Endothelial cell of umbilical vein (primary cell): ENCODE measurements at regions not wholly inside any gene's neighbourhood (a gene's known extent, or its start where the extent isn't known, plus 50 kb on each side); places are given as distances from the start of the nearest gene placed in this dataset.

ENCODE experiments used
- BruUV-seq: library from RNA; stranded (reverse); fragments of 400-500 nt; replicated peaks from 2 replicates; lab custom pipeline; 2021; lab: Mats Ljungman, UMichigan
- CTCF ChIA-PET: fragments of 300-600, 350-600 bp; sonication (Branson Sonifier 250); formaldehyde crosslinking; loops from one replicate; lab custom pipeline; 2021; ENCODE audit warnings: antibody characterized with exemption, inconsistent platforms; lab: Charles Lee
- POLR2A ChIA-PET: fragments of 300-600, 350-600 bp; sonication (Branson Sonifier 250); formaldehyde crosslinking; loops from one replicate; lab custom pipeline; 2021; ENCODE audit warnings: antibody characterized with exemption, inconsistent platforms; lab: Charles Lee
- DNase-seq: peaks from one replicate; pipeline ENCODE4 v3.0.0-alpha.2; 2011; ENCODE audit warnings: low read depth, low spot score
- FAIRE-seq: peaks from 2 replicates; lab custom pipeline; 2011; peaks lifted over from hg19 to GRCh38; lab: Jason Lieb, UNC
- H2AFZ ChIP-seq: 2 replicates; pipeline ENCODE4 v1.6.0; 2012; ENCODE audit warnings: low read depth, low read length, control low read depth, inconsistent platforms
- H3K27ac ChIP-seq: 2 replicates; pipeline ENCODE4 v1.5.1; 2011; ENCODE audit warnings: low read depth, mild to moderate bottlenecking, control low read depth, low read length, moderate library complexity; ENCODE audit not compliant: insufficient read depth
- H3K27me3 ChIP-seq, 2 experiments: 2 replicates each; pipeline versions ENCODE4 v1.6.0 to v1.6.1; 2011; ENCODE audit warnings: low read length in 2 of 2, mixed read lengths in 1 of 2; ENCODE audit not compliant: control insufficient read depth in 2 of 2, insufficient read depth in 2 of 2
- H3K36me3 ChIP-seq, 2 experiments: 2 replicates in 1 of 2; 3 replicates in 1 of 2; pipeline ENCODE4 v1.5.1; 2011; ENCODE audit warnings: low read length in 2 of 2, mild to moderate bottlenecking in 1 of 2, moderate library complexity in 1 of 2; ENCODE audit not compliant: control insufficient read depth in 2 of 2, insufficient read depth in 2 of 2; ENCODE audit errors: extremely low read depth in 1 of 2
- H3K4me1 ChIP-seq: 3 replicates; pipeline ENCODE4 v1.5.1; 2011; ENCODE audit warnings: mild to moderate bottlenecking, low read length; ENCODE audit not compliant: control insufficient read depth, insufficient read depth; ENCODE audit errors: extremely low read depth
- H3K4me2 ChIP-seq: 2 replicates; pipeline ENCODE4 v1.6.1; 2011; ENCODE audit warnings: low read length, control low read depth, mixed read lengths; ENCODE audit not compliant: insufficient read depth
- H3K4me3 ChIP-seq, 3 experiments: fragments of 200-600 bp in 1 of 3; sonication (generic), shearing (Covaris generic) in 1 of 3; replicated peaks in 1 of 3; 2 replicates each; pipeline ENCODE4 v1.5.1; 2011 to 2016; ENCODE audit warnings: control low read depth in 3 of 3, low read length in 3 of 3, mild to moderate bottlenecking in 2 of 3, inconsistent platforms in 1 of 3, low read depth in 1 of 3, moderate library complexity in 1 of 3; ENCODE audit not compliant: insufficient read depth in 1 of 3
- H3K79me2 ChIP-seq: 2 replicates; pipeline ENCODE4 v1.6.0; 2012; ENCODE audit warnings: low read length, inconsistent platforms; ENCODE audit not compliant: control insufficient read depth, insufficient read depth
- H3K9ac ChIP-seq: replicated peaks from 2 replicates; pipeline ENCODE3; 2011; ENCODE audit warnings: low read length, control low read depth; ENCODE audit not compliant: insufficient read depth; ENCODE audit errors: extremely low read depth
- H3K9me1 ChIP-seq: replicated peaks from 3 replicates; pipeline ENCODE4 v1.6.0; 2011; ENCODE audit warnings: mild to moderate bottlenecking, low read length; ENCODE audit not compliant: control insufficient read depth, insufficient read depth; ENCODE audit errors: extremely low read depth
- H3K9me3 ChIP-seq: replicated peaks from 2 replicates; pipeline ENCODE4 v1.5.1; 2012; ENCODE audit warnings: low read length, inconsistent platforms; ENCODE audit not compliant: control insufficient read depth, insufficient read depth
- H4K20me1 ChIP-seq: replicated peaks from 2 replicates; pipeline ENCODE3; 2011; ENCODE audit warnings: mild to moderate bottlenecking, low read length; ENCODE audit not compliant: control insufficient read depth, insufficient read depth; ENCODE audit errors: extremely low read depth
- CTCF ChIP-seq, 2 donors: IDR thresholded peaks; 1 replicate in 1 of 2; 2 replicates in 1 of 2; pipeline ENCODE4 v1.5.1; 2011; ENCODE audit warnings: low read length in 2 of 2, mild to moderate bottlenecking in 2 of 2, moderate library complexity in 2 of 2, control low read depth in 1 of 2, inconsistent platforms in 1 of 2, low read depth in 1 of 2; ENCODE audit not compliant: insufficient read depth in 1 of 2; ENCODE audit errors: extremely low read depth in 1 of 2
- EZH2 ChIP-seq: IDR thresholded peaks from 2 replicates; pipeline ENCODE4 v1.6.1; 2012; ENCODE audit warnings: borderline replicate concordance, low read depth, mild to moderate bottlenecking, moderate library complexity, low read length, inconsistent platforms; ENCODE audit not compliant: severe bottlenecking
- FOS ChIP-seq: IDR thresholded peaks from 2 replicates; pipeline ENCODE4 v1.6.1; 2011; ENCODE audit warnings: mild to moderate bottlenecking, low read length, moderate library complexity, borderline replicate concordance; ENCODE audit not compliant: insufficient read depth
- GATA2 ChIP-seq: IDR thresholded peaks from 2 replicates; pipeline ENCODE4 v1.7.0; 2011; ENCODE audit warnings: low read depth, mild to moderate bottlenecking, moderate library complexity, mixed read lengths, low read length; ENCODE audit not compliant: insufficient read length, insufficient read depth
- JUN ChIP-seq: IDR thresholded peaks from 2 replicates; pipeline ENCODE4 v1.6.1; 2011; ENCODE audit warnings: borderline replicate concordance, low read depth; ENCODE audit not compliant: insufficient read length, insufficient read depth
- MYC ChIP-seq: IDR thresholded peaks from one replicate; pipeline ENCODE4 v1.6.1; 2011; ENCODE audit warnings: mild to moderate bottlenecking, low read depth, low read length
- POLR2A ChIP-seq: IDR thresholded peaks from 2 replicates; pipeline ENCODE4 v1.6.1; 2012; ENCODE audit warnings: low read depth, mild to moderate bottlenecking, control low read depth, low read length
- POLR2AphosphoS5 ChIP-seq: IDR thresholded peaks from 2 replicates; pipeline ENCODE4 v1.6.1; 2012; ENCODE audit warnings: low read depth, mild to moderate bottlenecking, control low read depth, low read length, moderate library complexity; ENCODE audit not compliant: insufficient read depth
- dilution Hi-C: fragments of 300-500 bp; cut with MboI; formaldehyde crosslinking; loops from one replicate; pipeline ENCODE4 v1.15.0; 2019; ENCODE audit warnings: low sequenced_read_pairs; ENCODE audit not compliant: extremely low pct_ligation_motif_present
- intact Hi-C: fragments of 100-400 bp; cut with micrococcal nuclease; formaldehyde crosslinking; loops from one replicate; pipeline ENCODE4 v1.10.0; 2022
- TF ChIP-seq, protein P1 (sequence below): IDR thresholded peaks from 2 replicates; pipeline ENCODE4 v1.6.1; 2011; ENCODE audit not compliant: insufficient read depth, insufficient read length

DNA sequence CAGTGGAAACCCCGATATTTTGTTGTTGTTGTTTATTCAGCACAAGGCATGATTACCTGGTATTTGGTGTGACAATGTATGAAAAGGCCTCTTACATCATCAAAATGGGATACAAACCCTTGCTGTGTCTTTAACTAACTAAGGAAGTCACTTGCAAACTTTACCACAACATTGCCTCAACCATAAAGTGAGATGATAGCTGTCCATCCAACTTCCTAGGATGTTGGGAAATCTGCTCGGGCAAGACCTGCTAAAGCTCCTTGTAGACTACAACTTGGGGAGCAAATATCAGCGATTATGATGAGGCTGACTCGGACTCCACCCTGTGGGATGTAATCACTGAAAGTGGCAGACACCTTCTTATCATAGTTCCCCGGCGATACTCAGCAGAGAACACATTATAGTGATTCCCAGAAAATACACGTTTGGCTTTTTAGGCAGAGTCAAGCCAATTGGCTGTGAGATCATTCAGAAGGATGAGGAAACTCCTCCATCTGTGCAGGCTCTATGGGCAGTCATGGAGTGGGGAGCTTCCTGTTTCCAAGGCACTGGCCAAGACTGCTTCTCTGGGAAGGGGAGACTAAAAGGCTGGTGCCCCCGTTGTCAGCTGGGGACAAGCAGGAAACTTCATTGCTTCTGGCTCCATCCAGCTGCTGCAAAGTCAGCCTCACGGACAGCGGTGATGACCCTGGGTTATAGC lies 289.0 kb downstream of the RNF144A start:
- POLR2A ChIA-PET, result no interaction called here
- Histone ChIP-seq H3K9me1 (no peaks in the 10 kb centered on the region), H3K4me2 (no peak overlapping the region), H3K79me2 (no peaks in the 10 kb centered on the region), H2AFZ (no peak overlapping the region), H3K9me3 (no peaks in the 10 kb centered on the region), H3K27ac (no peak overlapping the region), H3K4me3 (no peak overlapping the region), H3K4me1 (no peaks in the 10 kb centered on the region), H3K9ac (no peak overlapping the region), H4K20me1 (no peaks in the 10 kb centered on the region), H3K36me3 (no peaks in the 10 kb centered on the region), H3K27me3 (no peaks in the 10 kb centered on the region)
- dilution Hi-C loops (no loop called here), intact Hi-C loops (no loop called here)
- no TSS peak for BruUV-seq
- CTCF ChIA-PET, result no interaction called here
- DNase-seq (no peak), FAIRE-seq (no peak)
- TF ChIP-seq POLR2A, result no peak
- no peak for TF ChIP-seq JUN
- TF ChIP-seq MYC, result no peak
- TF ChIP-seq, protein P1, sequence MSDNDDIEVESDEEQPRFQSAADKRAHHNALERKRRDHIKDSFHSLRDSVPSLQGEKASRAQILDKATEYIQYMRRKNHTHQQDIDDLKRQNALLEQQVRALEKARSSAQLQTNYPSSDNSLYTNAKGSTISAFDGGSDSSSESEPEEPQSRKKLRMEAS, result no peak
- no peak for TF ChIP-seq EZH2
- TF ChIP-seq POLR2AphosphoS5, result no peak
- no peak for TF ChIP-seq CTCF (IDR thresholded peaks at IDR 0.05; ENCODE audit: extremely low read depth in 1 of 2, insufficient read depth in 1 of 2, low read depth in 1 of 2, low read length in 2 of 2)
- no peak for TF ChIP-seq GATA2
- TF ChIP-seq FOS, result no peak
